CD4-positive, alpha-beta T cell (primary cell): ENCODE measurements at regions not wholly inside any gene's neighbourhood (a gene's known extent, or its start where the extent isn't known, plus 50 kb on each side); places are given as distances from the start of the nearest gene placed in this dataset.

Source experiments
- ATAC-seq: fragments of 200-7000 bp; cut with Tn5 transposase; one replicate; pipeline ENCODE4 v1.10.0; 2022; ENCODE audit warnings: mild to moderate bottlenecking; ENCODE audit not compliant: poor library complexity
- CTCF ChIA-PET: fragments of 350-600 bp; sonication (Branson Sonifier 250); formaldehyde crosslinking; loops from one replicate; lab custom pipeline; 2021; ENCODE audit warnings: antibody characterized with exemption, inconsistent platforms; lab: Charles Lee
- POLR2A ChIA-PET: fragments of 350-600 bp; sonication (Branson Sonifier 250); formaldehyde crosslinking; loops from one replicate; lab custom pipeline; 2021; ENCODE audit warnings: antibody characterized with exemption, inconsistent platforms; lab: Charles Lee
- DNase-seq, 14 experiments: peaks; one replicate each; pipeline ENCODE4 v3.0.0-alpha.2; 2013 to 2020; ENCODE audit warnings: mixed read lengths in 2 of 14
- H3K27ac ChIP-seq, 2 donors: one replicate each; pipeline versions ENCODE4 v1.5.1 to v1.7.0; 2013; ENCODE audit warnings: low read length in 2 of 2, low read depth in 1 of 2, mild to moderate bottlenecking in 1 of 2
- H3K27me3 ChIP-seq, 2 experiments: 1 replicate in 1 of 2; 2 replicates in 1 of 2; pipeline versions ENCODE4 v1.6.1 to v1.7.0; 2013; ENCODE audit warnings: low read length in 2 of 2, control low read depth in 1 of 2, mild to moderate bottlenecking in 1 of 2, moderate library complexity in 1 of 2; ENCODE audit not compliant: insufficient read depth in 2 of 2, control insufficient read depth in 1 of 2
- H3K36me3 ChIP-seq: one replicate; pipeline ENCODE4 v1.6.1; 2013; ENCODE audit warnings: low read length, control low read depth; ENCODE audit not compliant: insufficient read depth
- H3K4me1 ChIP-seq: one replicate; pipeline ENCODE4 v1.6.1; 2013; ENCODE audit warnings: low read length, control low read depth; ENCODE audit not compliant: insufficient read depth
- H3K4me3 ChIP-seq: one replicate; pipeline ENCODE4 v1.5.1; 2013; ENCODE audit warnings: mild to moderate bottlenecking, low read length, moderate library complexity
- H3K9me3 ChIP-seq, 2 experiments: 1 replicate in 1 of 2; 2 replicates in 1 of 2; pipeline versions ENCODE4 v1.6.1 to v1.7.0; 2013; ENCODE audit warnings: low read length in 2 of 2, mild to moderate bottlenecking in 2 of 2, control low read depth in 1 of 2, moderate library complexity in 1 of 2; ENCODE audit not compliant: control insufficient read depth in 1 of 2, insufficient read depth in 1 of 2
- H3K27ac Mint-ChIP-seq: one replicate; pipeline ENCODE4 v1.8.0; 2020; ENCODE audit warnings: mixed read lengths
- H3K27me3 Mint-ChIP-seq: one replicate; pipeline ENCODE4 v1.8.0; 2021; ENCODE audit warnings: mixed read lengths
- H3K36me3 Mint-ChIP-seq: one replicate; pipeline ENCODE4 v1.8.0; 2021; ENCODE audit warnings: low read depth, mixed read lengths
- H3K4me1 Mint-ChIP-seq: one replicate; pipeline ENCODE4 v1.8.0; 2021; ENCODE audit warnings: low read depth, mixed read lengths
- H3K4me3 Mint-ChIP-seq: one replicate; pipeline ENCODE4 v1.8.0; 2020; ENCODE audit warnings: mild to moderate bottlenecking, mixed read lengths
- H3K9me3 Mint-ChIP-seq: one replicate; pipeline ENCODE4 v1.8.0; 2020; ENCODE audit warnings: mixed read lengths
- intact Hi-C, 2 experiments: fragments of 100-400 bp; cut with DNase I in 1 of 2; cut with micrococcal nuclease in 1 of 2; formaldehyde crosslinking; loops; one replicate each; pipeline versions ENCODE4 v1.15.1 to v1.9.0; 2023 to 2025; cut with DNase I, micrococcal nuclease
- TF ChIP-seq, protein P1 (sequence below): fragments of 200-600 bp; IDR thresholded peaks from one replicate; pipeline ENCODE4 v1.8.0; 2022; ENCODE audit warnings: antibody characterized with exemption, mild to moderate bottlenecking

DNA sequence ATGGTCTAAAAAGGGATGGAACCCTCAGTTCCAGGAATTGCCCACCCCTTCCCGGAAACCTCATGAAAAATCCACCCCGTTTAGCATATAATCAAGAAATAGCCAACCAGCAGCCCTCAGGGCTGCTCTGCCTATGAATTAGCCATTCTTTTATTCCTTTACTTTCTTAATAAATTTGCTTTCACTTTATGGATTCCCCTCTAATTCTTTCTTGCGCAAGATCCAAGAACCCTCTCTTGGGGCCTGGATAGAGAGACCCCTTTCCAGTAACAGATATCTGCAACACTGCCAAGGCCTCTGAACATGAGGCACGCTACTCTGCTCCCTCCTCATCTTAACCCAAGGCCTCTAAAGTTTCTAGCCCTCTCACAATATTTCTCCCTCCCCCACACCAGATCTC lies 58.9 kb upstream of the POU2F1 start:
- no peak overlapping the region for H3K27ac Mint-ChIP-seq
- CTCF ChIA-PET = no interaction called here
- POLR2A ChIA-PET = no interaction called here
- ATAC-seq (no peak), DNase-seq (no peak)
- Histone ChIP-seq H3K27me3 (peaks cover 0 to 7% of the 10 kb centered on the region in 2 experiments), H3K4me1 (no peaks in the 10 kb centered on the region), H3K4me3 (no peak overlapping the region), H3K9me3 (peaks cover 0 to 3% of the 10 kb centered on the region in 2 experiments), H3K27ac (no peak overlapping the region), H3K36me3 (no peaks in the 10 kb centered on the region)
- peaks cover 18% of the 10 kb centered on the region for H3K4me1 Mint-ChIP-seq
- no peaks in the 10 kb centered on the region for H3K36me3 Mint-ChIP-seq
- peaks cover 6% of the 10 kb centered on the region for H3K27me3 Mint-ChIP-seq
- TF ChIP-seq, protein P1, sequence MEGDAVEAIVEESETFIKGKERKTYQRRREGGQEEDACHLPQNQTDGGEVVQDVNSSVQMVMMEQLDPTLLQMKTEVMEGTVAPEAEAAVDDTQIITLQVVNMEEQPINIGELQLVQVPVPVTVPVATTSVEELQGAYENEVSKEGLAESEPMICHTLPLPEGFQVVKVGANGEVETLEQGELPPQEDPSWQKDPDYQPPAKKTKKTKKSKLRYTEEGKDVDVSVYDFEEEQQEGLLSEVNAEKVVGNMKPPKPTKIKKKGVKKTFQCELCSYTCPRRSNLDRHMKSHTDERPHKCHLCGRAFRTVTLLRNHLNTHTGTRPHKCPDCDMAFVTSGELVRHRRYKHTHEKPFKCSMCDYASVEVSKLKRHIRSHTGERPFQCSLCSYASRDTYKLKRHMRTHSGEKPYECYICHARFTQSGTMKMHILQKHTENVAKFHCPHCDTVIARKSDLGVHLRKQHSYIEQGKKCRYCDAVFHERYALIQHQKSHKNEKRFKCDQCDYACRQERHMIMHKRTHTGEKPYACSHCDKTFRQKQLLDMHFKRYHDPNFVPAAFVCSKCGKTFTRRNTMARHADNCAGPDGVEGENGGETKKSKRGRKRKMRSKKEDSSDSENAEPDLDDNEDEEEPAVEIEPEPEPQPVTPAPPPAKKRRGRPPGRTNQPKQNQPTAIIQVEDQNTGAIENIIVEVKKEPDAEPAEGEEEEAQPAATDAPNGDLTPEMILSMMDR = no peak
- no peak overlapping the region for H3K4me3 Mint-ChIP-seq
- intact Hi-C loops = no loop called here
- peaks cover under 1% of the 10 kb centered on the region for H3K9me3 Mint-ChIP-seq

DNA sequence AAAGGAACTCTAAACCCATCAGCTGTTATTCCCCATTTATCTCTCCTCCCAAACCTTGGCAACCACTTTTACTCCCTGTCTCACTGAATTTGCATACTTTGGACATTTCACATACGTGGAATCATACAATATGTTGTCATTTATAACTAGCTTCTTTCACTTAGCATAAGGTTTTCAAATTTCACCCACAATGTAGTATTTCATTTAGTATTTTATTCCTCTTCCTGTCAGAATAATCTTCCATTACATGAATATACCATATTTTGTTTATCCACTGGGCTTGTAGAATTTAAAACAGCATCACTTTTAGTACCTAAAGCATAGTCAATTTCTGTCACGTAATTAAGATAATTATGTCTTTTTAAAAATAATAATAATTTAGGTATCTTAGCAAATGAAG lies 55.5 kb upstream of the POU2F1 start:
- intact Hi-C loops = no loop called here
- Mint-ChIP-seq H3K9me3 (peaks cover 5% of the 10 kb centered on the region), H3K27ac (no peak overlapping the region), H3K4me1 (peaks cover 18% of the 10 kb centered on the region), H3K4me3 (no peak overlapping the region), H3K36me3 (no peaks in the 10 kb centered on the region), H3K27me3 (peaks cover 28% of the 10 kb centered on the region)
- Histone ChIP-seq H3K27ac (no peak overlapping the region), H3K36me3 (no peaks in the 10 kb centered on the region), H3K9me3 (peaks cover 0 to 3% of the 10 kb centered on the region in 2 experiments), H3K27me3 (peaks cover 3 to 10% of the 10 kb centered on the region in 2 experiments), H3K4me1 (no peaks in the 10 kb centered on the region), H3K4me3 (no peak overlapping the region)
- ATAC-seq (no peak), DNase-seq (no peak)
- CTCF ChIA-PET = no interaction called here
- TF ChIP-seq, protein P1 = no peak
- POLR2A ChIA-PET = no interaction called here

DNA sequence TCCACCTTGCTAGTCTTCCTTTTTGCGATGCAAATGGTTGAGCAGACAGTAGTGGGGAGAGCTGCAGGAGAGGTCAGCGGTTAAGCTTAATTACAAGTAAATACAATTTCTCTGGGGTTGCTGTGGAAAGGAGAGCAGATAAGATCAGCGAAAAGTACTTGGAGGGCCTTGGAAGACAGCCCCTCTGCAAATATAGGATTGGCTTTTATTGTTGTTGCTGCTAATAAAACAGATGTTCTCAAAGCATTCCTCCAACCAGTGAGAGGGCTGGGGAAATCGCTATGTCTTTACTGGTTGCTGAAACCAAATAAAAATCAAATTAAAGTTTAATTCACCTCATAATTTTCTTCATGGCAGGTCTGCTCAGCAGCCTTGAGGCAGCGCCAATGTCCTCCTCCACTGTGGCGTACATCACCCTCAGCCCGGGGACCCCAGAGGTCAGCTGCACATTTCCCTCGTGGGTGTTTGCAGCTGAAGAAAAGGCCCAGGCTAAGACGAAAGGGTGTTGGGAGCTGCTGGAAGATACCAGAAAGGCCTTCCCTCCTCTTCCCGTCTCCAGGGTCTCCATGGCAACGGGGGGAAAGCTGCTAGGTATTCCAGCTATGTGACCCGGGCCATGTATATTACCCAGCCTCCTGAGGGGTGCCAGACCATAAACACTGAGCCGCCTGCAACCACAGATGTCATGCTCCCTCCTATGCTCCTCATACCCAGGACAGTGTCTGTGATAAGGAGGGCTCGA lies 54.6 kb upstream of the POU2F1 start:
- Mint-ChIP-seq H3K36me3 (no peaks in the 10 kb centered on the region), H3K4me3 (no peak overlapping the region), H3K27ac (no peak overlapping the region), H3K9me3 (peaks cover 5% of the 10 kb centered on the region), H3K27me3 (peaks cover 28% of the 10 kb centered on the region), H3K4me1 (peaks cover 18% of the 10 kb centered on the region)
- intact Hi-C loops = no loop called here
- TF ChIP-seq, protein P1 = no peak
- H3K9me3 ChIP-seq = peaks cover 0 to 3% of the 10 kb centered on the region in 2 experiments
- ATAC-seq = no peak
- no peaks in the 10 kb centered on the region for H3K4me1 ChIP-seq
- no peak overlapping the region for H3K27ac ChIP-seq
- no peak for DNase-seq
- H3K27me3 ChIP-seq = peaks cover 3 to 10% of the 10 kb centered on the region in 2 experiments
- H3K4me3 ChIP-seq = no peak overlapping the region
- no peaks in the 10 kb centered on the region for H3K36me3 ChIP-seq
- ChIA-PET POLR2A (no interaction called here), CTCF (no interaction called here)
